Progenitor cell of endocrine pancreas (in vitro differentiated cells): ENCODE measurements at regions not wholly inside any gene's neighbourhood (a gene's known extent, or its start where the extent isn't known, plus 50 kb on each side); places are given as distances from the start of the nearest gene placed in this dataset.

ENCODE experiments used
- DNase-seq: peaks from one replicate; pipeline ENCODE4 v3.0.0; 2021; ENCODE audit warnings: low spot score; ENCODE audit not compliant: unreplicated experiment
- H3K27ac Mint-ChIP-seq: 2 replicates; pipeline ENCODE4 v1.8.0; 2021; ENCODE audit warnings: mild to moderate bottlenecking, moderate library complexity, mixed read lengths
- H3K27me3 Mint-ChIP-seq: 2 replicates; pipeline ENCODE4 v1.8.0; 2021; ENCODE audit warnings: mixed read lengths
- H3K36me3 Mint-ChIP-seq: 2 replicates; pipeline ENCODE4 v1.8.0; 2022; ENCODE audit warnings: mixed read lengths; ENCODE audit not compliant: insufficient read depth
- H3K4me1 Mint-ChIP-seq: 2 replicates; pipeline ENCODE4 v1.8.0; 2021; ENCODE audit warnings: low read depth, mixed read lengths
- H3K4me3 Mint-ChIP-seq: 2 replicates; pipeline ENCODE4 v1.8.0; 2021; ENCODE audit warnings: low read depth, mild to moderate bottlenecking, moderate library complexity, mixed read lengths
- H3K9me3 Mint-ChIP-seq: 2 replicates; pipeline ENCODE4 v1.8.0; 2021; ENCODE audit warnings: low read depth, mixed read lengths
- TF ChIP-seq, protein P1 (sequence below): fragments of 200-600 bp; sonication (generic); IDR thresholded peaks from one replicate; pipeline ENCODE4 v1.5.0; 2021; ENCODE audit warnings: antibody characterized with exemption, mild to moderate bottlenecking; ENCODE audit not compliant: unreplicated experiment

DNA sequence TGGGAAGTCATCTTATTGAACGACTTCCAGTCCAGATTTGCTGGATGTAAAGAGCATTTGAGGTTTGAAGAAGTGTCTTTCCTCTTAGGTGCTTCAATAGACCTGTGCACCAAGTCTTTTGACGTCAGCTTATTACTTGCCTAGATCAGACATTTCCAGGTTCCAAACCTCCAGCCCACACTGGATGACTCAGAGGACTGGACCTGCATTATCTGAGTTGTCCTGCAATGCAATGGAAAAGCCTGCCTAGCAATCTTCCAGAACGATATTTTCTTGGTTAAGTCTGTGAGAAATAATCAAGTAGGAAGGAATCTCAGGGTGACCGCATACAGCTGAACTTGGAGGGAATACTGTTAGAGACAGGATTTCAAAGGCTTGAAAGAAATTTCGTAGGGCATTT, 147.2 kb upstream of the MOCS2 start:
- H3K27ac Mint-ChIP-seq: no peak overlapping the region
- TF ChIP-seq, protein P1, sequence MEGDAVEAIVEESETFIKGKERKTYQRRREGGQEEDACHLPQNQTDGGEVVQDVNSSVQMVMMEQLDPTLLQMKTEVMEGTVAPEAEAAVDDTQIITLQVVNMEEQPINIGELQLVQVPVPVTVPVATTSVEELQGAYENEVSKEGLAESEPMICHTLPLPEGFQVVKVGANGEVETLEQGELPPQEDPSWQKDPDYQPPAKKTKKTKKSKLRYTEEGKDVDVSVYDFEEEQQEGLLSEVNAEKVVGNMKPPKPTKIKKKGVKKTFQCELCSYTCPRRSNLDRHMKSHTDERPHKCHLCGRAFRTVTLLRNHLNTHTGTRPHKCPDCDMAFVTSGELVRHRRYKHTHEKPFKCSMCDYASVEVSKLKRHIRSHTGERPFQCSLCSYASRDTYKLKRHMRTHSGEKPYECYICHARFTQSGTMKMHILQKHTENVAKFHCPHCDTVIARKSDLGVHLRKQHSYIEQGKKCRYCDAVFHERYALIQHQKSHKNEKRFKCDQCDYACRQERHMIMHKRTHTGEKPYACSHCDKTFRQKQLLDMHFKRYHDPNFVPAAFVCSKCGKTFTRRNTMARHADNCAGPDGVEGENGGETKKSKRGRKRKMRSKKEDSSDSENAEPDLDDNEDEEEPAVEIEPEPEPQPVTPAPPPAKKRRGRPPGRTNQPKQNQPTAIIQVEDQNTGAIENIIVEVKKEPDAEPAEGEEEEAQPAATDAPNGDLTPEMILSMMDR: no peak
- H3K4me3 Mint-ChIP-seq: no peak overlapping the region
- DNase-seq: no peak
- H3K9me3 Mint-ChIP-seq: no peaks in the 10 kb centered on the region
- peaks cover 18% of the 10 kb centered on the region for H3K27me3 Mint-ChIP-seq
- no peaks in the 10 kb centered on the region for H3K36me3 Mint-ChIP-seq
- H3K4me1 Mint-ChIP-seq: peaks cover 2% of the 10 kb centered on the region

DNA sequence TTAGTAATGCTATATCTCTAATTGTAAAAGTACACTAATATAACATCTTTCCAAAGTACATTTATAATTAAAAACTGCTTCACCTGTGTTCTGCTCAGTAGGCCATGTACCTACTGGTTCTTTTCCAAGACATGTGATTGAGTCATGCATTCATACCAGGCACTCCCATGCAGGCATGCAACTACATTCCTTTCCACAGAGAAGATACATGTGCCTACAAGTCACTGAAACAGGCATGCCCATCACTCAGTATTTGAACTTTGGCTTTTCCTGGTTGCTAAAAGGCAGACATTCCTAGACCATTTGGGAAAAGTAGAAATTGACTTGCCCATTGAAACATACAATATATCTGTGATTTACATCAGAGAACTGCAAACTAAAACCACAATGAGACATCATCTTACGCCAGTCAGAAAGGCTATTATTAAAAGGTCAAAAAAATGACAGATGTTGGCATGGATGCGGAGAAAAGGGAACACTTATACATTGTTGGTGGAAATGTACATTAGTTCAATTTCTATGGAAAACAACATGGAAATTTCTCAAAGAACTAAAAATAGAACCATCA, 148.3 kb upstream of the MOCS2 start:
- TF ChIP-seq, protein P1: no peak
- H3K9me3 Mint-ChIP-seq: no peaks in the 10 kb centered on the region
- H3K27me3 Mint-ChIP-seq: peaks cover 18% of the 10 kb centered on the region
- peaks cover 2% of the 10 kb centered on the region for H3K4me1 Mint-ChIP-seq
- H3K27ac Mint-ChIP-seq: no peak overlapping the region
- DNase-seq: no peak
- no peak overlapping the region for H3K4me3 Mint-ChIP-seq
- H3K36me3 Mint-ChIP-seq: no peaks in the 10 kb centered on the region

DNA sequence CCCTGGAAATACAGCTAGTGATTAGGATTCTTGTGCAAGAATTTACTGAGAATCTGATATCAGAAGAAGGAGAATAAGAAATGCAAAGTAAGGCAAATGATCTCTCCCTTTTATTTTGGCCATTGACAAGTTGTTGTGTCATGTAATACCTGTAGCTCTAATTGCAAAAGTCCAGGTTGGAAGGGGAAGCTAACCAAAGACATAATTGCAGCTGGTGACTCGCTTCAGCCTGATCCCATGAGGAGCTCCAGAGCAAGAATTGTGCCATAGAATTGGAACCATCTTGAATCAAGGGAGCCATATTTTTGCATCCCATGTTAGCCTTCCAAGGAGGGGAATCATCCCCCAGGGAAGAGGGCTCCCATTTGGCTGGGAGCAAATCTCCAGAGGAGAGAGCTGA, 149.6 kb upstream of the MOCS2 start:
- H3K9me3 Mint-ChIP-seq: no peaks in the 10 kb centered on the region
- no peaks in the 10 kb centered on the region for H3K4me1 Mint-ChIP-seq
- H3K27ac Mint-ChIP-seq: no peak overlapping the region
- TF ChIP-seq, protein P1: no peak
- no peak for DNase-seq
- peaks cover 20% of the 10 kb centered on the region for H3K27me3 Mint-ChIP-seq
- no peak overlapping the region for H3K4me3 Mint-ChIP-seq
- H3K36me3 Mint-ChIP-seq: no peaks in the 10 kb centered on the region

DNA sequence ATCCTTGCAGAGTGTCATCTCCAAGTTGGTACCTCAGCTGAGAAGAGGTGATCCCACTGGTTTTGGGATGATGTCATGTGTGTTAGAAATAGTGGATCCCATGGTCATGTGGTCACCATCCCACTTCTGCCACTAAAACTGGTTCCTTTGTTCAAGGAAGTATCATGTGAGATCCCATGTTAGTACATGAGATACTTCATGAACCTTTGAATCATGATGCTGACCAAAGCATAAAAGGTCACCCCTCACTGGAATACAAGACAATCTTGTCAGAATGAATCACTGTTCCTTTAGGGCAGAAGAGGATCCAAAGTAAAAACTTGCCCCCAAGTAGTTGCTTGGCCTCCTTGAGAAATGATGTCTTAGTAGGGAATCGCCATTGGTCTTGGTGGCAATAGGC, 150.9 kb upstream of the MOCS2 start:
- no peak overlapping the region for H3K4me3 Mint-ChIP-seq
- H3K27me3 Mint-ChIP-seq: peaks cover 26% of the 10 kb centered on the region
- H3K4me1 Mint-ChIP-seq: no peaks in the 10 kb centered on the region
- H3K27ac Mint-ChIP-seq: no peak overlapping the region
- no peak for DNase-seq
- no peaks in the 10 kb centered on the region for H3K9me3 Mint-ChIP-seq
- TF ChIP-seq, protein P1: no peak
- no peaks in the 10 kb centered on the region for H3K36me3 Mint-ChIP-seq

DNA sequence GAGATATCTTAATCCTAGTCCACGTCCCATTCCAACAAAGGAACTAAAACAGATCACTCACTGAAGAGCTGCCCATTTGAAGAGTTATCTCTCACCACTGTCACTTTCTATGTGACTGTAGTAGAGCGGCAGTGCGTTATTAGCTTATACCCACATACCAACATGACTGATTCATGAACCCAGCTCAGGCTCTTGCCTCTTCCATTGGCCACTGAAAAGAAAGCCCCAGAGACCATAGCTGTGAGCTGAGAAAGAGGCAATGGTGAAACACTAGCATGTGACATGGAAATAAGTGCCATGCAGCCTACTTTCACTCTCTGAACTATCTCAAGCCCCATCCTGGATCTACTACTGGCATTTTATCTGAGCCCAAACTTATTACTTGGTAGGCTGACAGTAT, 151.7 kb upstream of the MOCS2 start:
- no peaks in the 10 kb centered on the region for H3K4me1 Mint-ChIP-seq
- H3K27ac Mint-ChIP-seq: no peak overlapping the region
- TF ChIP-seq, protein P1: no peak
- H3K4me3 Mint-ChIP-seq: no peak overlapping the region
- H3K9me3 Mint-ChIP-seq: no peaks in the 10 kb centered on the region
- H3K36me3 Mint-ChIP-seq: no peaks in the 10 kb centered on the region
- peaks cover 22% of the 10 kb centered on the region for H3K27me3 Mint-ChIP-seq
- DNase-seq: no peak
